NCI-H1694 treated with DMSO at 0.1 percent for 48 hours (cell line): ENCODE measurements at regions not wholly inside any gene's neighbourhood (a gene's known extent, or its start where the extent isn't known, plus 50 kb on each side); places are given as distances from the start of the nearest gene placed in this dataset.

Source experiments
- DNase-seq: peaks from one replicate; lab custom pipeline; 2025; lab: John Stamatoyannopoulos, UW

DNA sequence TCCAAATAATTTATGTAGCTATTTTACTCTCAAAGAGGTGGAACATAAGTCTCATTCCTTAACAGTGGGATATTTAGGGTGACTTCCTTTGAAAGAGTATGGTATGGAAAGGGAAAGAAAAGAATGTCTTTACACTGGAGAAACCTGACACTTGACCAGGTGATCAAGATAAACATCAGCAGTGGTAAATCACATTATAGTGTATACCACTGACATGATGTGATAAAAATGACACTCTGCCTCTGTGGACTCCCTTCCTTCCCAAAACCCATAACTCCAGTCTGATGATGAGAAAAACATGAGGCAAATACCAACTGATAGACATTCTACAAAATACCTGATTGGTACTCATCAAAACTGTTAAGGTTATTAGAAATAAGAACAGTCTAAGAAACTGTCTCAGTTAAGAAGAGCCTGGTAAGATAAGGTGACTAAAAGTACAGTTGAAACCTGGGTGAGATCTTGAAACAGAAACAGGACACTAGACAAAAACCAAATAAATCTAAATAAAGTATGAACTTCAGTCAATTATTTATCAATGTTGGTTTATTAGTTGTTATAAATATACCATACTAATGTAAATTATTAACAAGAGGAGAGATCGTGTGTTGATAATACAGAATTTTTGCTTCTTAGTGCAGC, 144.2 kb upstream of the PCDH18 start:
- no peak for DNase-seq

GRCh38 chr4:137674066-137674465, 141.8 kb upstream of the PCDH18 start:
- DNase-seq: no peak

DNA sequence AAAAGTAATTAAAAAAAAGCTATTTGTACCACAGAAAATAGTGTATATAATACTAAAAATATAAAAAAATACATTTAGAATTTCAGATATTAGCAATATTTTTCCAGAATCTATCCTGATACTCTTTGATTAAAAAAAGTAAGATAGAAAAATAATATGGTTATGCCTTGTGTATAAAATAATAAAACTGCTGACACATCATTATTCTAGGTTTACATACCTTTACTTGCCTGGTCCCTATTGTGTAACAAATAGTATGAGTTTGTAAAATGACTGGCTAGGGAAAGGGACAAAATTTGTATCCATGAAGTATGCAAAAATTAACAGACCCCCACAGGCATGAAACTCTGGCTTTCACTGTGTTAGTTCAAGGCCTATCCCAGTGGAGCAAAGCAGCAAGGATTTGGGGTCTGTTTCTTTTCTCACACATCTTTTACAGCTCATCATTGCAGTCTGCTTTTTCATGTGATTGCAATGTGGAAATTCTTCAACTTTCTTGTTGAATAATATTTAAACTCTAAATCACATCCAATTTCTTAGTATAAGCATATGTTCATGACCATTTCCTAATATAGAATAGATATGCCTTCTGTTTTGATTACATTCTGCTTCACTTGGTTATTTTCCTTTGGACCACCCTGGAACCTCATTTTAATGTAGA, 136.7 kb upstream of the PCDH18 start:
- no peak for DNase-seq

- no peak for DNase-seq
Observed at GRCh38 chr4:137664416-137664815, 132.1 kb upstream of the PCDH18 start.

DNA sequence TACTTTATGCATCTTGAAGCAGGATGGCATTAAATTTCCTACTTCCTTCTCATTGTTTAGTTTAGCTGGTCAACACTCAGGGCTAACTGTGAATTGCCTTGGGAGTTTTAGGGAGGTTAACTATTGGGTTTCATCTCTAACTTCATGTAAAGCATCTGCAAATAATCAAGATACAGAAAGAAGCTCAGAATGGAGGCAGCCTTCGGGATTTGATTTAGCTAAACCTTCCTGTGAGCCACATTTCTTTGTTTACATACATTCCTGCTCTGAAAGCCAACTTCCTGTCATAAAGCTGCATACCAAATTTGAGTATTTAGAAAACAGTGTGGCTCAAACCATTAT, 131.7 kb upstream of the PCDH18 start:
- DNase-seq: no peak

GRCh38 chr4:137663251-137664045, 131.2 kb upstream of the PCDH18 start:
- DNase-seq: no peak

DNA sequence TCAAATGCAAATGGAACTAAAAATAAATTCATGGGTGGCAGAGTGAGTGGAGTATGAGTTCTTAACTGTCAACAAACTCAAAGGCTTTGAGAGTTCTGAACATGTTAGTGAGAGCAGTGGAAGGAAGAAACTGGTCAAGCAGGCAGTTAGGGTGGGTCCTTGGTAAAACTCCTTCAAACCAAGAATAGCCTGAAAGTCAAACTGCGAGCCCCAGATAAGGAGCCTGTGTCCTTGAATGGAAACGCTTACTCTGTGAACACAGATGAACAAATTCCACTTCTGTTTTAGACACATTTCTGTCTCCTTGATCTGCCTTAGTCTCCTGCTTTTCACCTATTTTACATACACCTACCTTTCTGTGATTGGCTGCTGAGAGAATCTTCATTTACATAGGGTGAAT, 129.4 kb upstream of the PCDH18 start:
- DNase-seq: no peak

- DNase-seq: no peak
Observed at GRCh38 chr4:137660211-137660610, 127.9 kb upstream of the PCDH18 start.

DNA sequence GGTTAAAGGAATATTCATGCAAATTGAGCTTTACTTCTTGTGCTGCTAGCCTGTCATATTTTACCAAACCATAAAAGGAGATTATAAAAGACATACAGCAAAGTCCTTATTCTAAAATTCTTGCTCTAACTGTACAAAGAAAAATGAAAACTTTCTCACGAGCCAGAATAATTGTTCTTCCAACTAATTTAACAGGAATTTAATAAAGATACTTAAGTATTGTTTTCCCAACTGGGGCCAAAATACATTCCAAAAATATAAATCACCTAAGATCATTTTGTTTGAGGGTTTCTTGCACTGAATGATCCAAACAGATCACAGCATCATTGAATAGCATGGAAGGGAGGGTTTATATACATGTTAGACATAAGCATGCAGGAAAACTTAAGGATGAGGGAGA, 127.1 kb upstream of the PCDH18 start:
- DNase-seq: no peak

DNA sequence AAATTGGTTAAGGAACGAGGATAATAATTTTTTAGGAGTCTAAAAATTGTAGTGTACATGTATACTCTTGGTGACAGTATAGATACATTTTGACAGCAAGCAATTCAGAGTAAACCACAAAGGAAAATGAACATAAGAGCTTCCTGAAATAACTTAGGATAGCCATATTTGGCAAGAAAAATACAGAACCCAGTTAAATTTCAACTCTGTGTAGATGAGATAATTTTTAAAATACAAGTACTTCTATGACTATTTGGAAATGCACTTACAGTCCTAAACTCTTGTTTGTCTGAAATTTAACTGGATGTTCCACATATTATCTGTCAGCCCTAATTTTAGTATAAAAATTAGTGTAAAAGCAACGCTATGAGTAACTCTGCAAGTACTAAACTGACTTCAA, 124.4 kb upstream of the PCDH18 start:
- no peak for DNase-seq

- DNase-seq: no peak
Observed at GRCh38 chr4:137655302-137655701, 123.0 kb upstream of the PCDH18 start.

DNA sequence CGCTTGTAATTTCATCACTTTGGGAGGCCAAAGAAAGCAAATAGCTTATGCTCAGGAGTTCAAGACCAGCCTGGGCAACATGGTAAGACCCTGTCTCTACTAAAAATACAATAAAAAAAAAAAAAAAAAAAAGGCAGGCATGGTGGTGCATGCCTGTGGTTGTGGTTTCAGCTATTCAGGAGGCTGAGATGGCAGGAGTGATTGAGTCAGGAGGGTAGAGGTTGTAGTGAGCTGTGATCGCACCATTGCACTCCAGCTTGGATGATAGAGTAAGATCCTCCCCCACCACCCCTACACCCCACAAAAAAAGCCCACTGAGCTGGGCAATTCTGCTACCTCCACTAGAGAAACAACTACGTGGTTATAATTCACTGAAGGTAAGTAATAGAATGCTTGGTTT, 118.8 kb upstream of the PCDH18 start:
- DNase-seq: no peak

GRCh38 chr4:137649711-137650450, 117.6 kb upstream of the PCDH18 start:
- no peak for DNase-seq

DNA sequence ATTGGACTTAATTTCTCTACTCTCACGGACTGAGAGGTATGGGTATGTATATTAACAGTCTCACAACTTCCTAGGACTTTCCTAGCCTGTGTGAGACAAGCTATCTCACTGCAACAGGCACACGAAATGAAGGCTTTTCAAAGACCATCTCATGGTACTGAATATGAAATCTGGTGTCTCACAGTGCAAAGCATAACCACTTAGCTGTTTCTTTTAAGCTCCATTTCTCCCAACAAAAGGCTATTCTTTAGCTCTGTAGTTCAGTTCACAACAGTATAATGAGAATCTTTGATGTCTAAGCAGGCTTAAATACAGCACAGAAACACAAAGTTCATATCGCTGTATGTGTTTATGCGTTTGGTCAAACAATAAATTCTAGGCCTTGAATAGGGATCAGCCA, 116.2 kb upstream of the PCDH18 start:
- DNase-seq: no peak

GRCh38 chr4:137647375-137647774, 115.1 kb upstream of the PCDH18 start:
- no peak for DNase-seq

DNA sequence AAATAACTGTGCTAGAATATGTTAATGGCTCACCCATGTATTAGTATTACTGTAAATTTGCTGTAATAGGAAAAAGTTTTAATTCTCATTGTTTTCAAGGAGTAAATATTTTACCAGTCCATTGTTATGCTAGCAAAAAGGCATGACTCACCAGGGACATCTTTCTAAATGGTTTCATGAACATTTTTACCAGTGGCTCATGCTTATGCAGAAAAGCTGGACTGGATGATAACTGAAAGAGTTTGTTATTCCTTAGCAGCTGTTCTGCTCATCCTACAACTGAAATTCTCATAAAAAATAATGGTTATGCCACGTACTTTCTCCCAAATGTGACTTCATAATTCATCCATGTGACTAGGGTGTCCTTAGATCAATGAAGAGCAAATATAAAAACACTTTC, 111.9 kb upstream of the PCDH18 start:
- DNase-seq: no peak

- DNase-seq: no peak
Observed at GRCh38 chr4:137641544-137641943, 109.2 kb upstream of the PCDH18 start.

- DNase-seq: no peak
Observed at GRCh38 chr4:137640838-137641158, 108.5 kb upstream of the PCDH18 start.

- no peak for DNase-seq
Observed at GRCh38 chr4:137640156-137640837, 108.0 kb upstream of the PCDH18 start.

DNA sequence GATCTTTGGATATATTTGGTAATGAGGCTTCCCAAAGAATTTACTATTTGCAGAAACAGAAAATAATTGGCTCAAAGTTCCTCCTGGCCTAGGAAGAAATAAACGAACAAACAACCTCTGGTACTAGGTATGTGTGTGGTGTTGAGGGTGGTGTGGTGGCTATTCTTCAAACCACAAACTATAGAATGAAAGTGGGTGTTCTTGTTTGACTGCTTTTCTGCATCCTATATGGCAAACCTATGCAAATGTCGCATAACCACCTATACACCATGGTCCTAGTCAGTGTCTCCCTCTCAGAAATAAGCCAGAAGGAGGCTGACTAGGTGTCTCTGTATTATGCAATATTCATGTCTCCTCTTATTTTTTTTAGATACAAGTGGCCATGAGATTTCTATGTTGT, 106.6 kb upstream of the PCDH18 start:
- DNase-seq: no peak

GRCh38 chr4:137635601-137636000, 103.3 kb upstream of the PCDH18 start:
- peak; percentile 71 for DNase-seq

DNA sequence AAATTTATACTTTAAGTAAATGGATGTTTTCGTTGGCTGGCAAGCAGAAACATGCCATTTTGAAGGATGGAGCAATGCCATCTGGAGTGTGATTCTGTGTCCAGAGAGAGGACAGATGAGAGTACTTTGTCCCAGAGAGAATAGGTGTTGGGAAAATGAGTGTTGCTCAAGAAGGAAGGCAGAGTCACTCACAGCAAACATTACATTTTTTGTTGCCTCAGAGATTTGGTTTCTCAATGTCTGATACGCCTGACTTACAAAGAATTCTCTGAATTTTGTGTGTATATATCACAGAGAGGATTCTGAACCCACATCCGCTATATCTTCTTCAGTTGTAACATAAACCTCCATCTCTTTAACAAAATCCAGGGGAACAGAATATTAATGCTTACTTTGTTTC, 102.8 kb upstream of the PCDH18 start:
- no peak for DNase-seq
